IPS-20b (cell line): ENCODE measurements at regions not wholly inside any gene's neighbourhood (a gene's known extent, or its start where the extent isn't known, plus 50 kb on each side); places are given as distances from the start of the nearest gene placed in this dataset.
A peak's percentile ranks its signal among the peaks of the same experiment; 100 is the strongest.

Experiments used
- H3K27ac ChIP-seq: one replicate; pipeline ENCODE4 v1.5.1; 2013; ENCODE audit warnings: low read length
- H3K27me3 ChIP-seq: 2 replicates; pipeline ENCODE4 v1.6.1; 2013; ENCODE audit warnings: mild to moderate bottlenecking, low read length, inconsistent platforms; ENCODE audit not compliant: insufficient read depth
- H3K36me3 ChIP-seq: 2 replicates; pipeline ENCODE4 v1.6.1; 2013; ENCODE audit warnings: low read depth, mild to moderate bottlenecking, inconsistent platforms, low read length, moderate library complexity; ENCODE audit not compliant: insufficient read depth
- H3K4me1 ChIP-seq: 2 replicates; pipeline ENCODE4 v1.6.1; 2013; ENCODE audit warnings: mild to moderate bottlenecking, control low read depth, inconsistent platforms, low read length, moderate library complexity; ENCODE audit not compliant: insufficient read depth
- H3K4me3 ChIP-seq: 2 replicates; pipeline ENCODE4 v1.5.1; 2013; ENCODE audit warnings: mild to moderate bottlenecking, low read length, inconsistent platforms
- H3K9ac ChIP-seq: 2 replicates; pipeline ENCODE4 v1.6.1; 2013; ENCODE audit warnings: low read depth, mild to moderate bottlenecking, inconsistent platforms, low read length, moderate library complexity
- H3K9me3 ChIP-seq: 2 replicates; pipeline ENCODE4 v1.6.1; 2013; ENCODE audit warnings: mild to moderate bottlenecking, low read depth, low read length, inconsistent platforms; ENCODE audit not compliant: insufficient read depth

- H3K4me3 ChIP-seq, result no peak overlapping the region
Measured at GRCh38 chr10:113313722-113314121, 239.1 kb upstream of the HABP2 start.

GRCh38 chr10:113316506-113316905, 236.3 kb upstream of the HABP2 start:
- no peaks in the 10 kb centered on the region for H3K27me3 ChIP-seq
- no peak overlapping the region for H3K27ac ChIP-seq
- H3K4me3 ChIP-seq, result no peak overlapping the region
- no peaks in the 10 kb centered on the region for H3K4me1 ChIP-seq
- no peaks in the 10 kb centered on the region for H3K9me3 ChIP-seq
- H3K9ac ChIP-seq, result no peak overlapping the region
- H3K36me3 ChIP-seq, result no peaks in the 10 kb centered on the region

More at GRCh38 chr10:113313722-113314121, 239.1 kb upstream of the HABP2 start:
- Histone ChIP-seq H3K27ac (no peak overlapping the region), H3K9me3 (no peaks in the 10 kb centered on the region), H3K9ac (no peak overlapping the region), H3K36me3 (no peaks in the 10 kb centered on the region), H3K4me1 (peaks cover 8% of the 10 kb centered on the region; the same call in 1 of the 2 replicates), H3K27me3 (no peaks in the 10 kb centered on the region)

GRCh38 chr10:113317489-113317888, 235.4 kb upstream of the HABP2 start:
- Histone ChIP-seq H3K4me3 (no peak overlapping the region), H3K27me3 (no peaks in the 10 kb centered on the region), H3K9me3 (no peaks in the 10 kb centered on the region)

GRCh38 chr10:113319479-113319878, 233.4 kb upstream of the HABP2 start:
- Histone ChIP-seq H3K27me3 (no peaks in the 10 kb centered on the region), H3K4me1 (no peaks in the 10 kb centered on the region), H3K9me3 (no peaks in the 10 kb centered on the region), H3K36me3 (no peaks in the 10 kb centered on the region), H3K4me3 (no peak overlapping the region), H3K9ac (no peak overlapping the region), H3K27ac (no peak overlapping the region)

More at GRCh38 chr10:113317489-113317888, 235.4 kb upstream of the HABP2 start:
- Histone ChIP-seq H3K27ac (no peak overlapping the region), H3K9ac (no peak overlapping the region), H3K4me1 (no peaks in the 10 kb centered on the region), H3K36me3 (no peaks in the 10 kb centered on the region)

GRCh38 chr10:113320211-113320610, 232.6 kb upstream of the HABP2 start:
- Histone ChIP-seq H3K4me3 (no peak overlapping the region), H3K36me3 (no peaks in the 10 kb centered on the region), H3K27me3 (no peaks in the 10 kb centered on the region), H3K9me3 (no peaks in the 10 kb centered on the region), H3K9ac (no peak overlapping the region), H3K27ac (no peak overlapping the region), H3K4me1 (no peaks in the 10 kb centered on the region)

GRCh38 chr10:113320987-113321386, 231.9 kb upstream of the HABP2 start:
- Histone ChIP-seq H3K4me1 (peaks cover 5% of the 10 kb centered on the region; the same call in 1 of the 2 replicates), H3K4me3 (no peak overlapping the region), H3K9ac (no peak overlapping the region), H3K27ac (no peak overlapping the region), H3K9me3 (no peaks in the 10 kb centered on the region), H3K27me3 (no peaks in the 10 kb centered on the region), H3K36me3 (no peaks in the 10 kb centered on the region)

GRCh38 chr10:113322843-113323242, 230.0 kb upstream of the HABP2 start:
- Histone ChIP-seq H3K36me3 (no peaks in the 10 kb centered on the region), H3K4me1 (peaks cover 15% of the 10 kb centered on the region), H3K27ac (no peak overlapping the region), H3K9ac (no peak overlapping the region), H3K9me3 (no peaks in the 10 kb centered on the region), H3K27me3 (no peaks in the 10 kb centered on the region), H3K4me3 (no peak overlapping the region)

GRCh38 chr10:113323985-113324384, 228.9 kb upstream of the HABP2 start:
- Histone ChIP-seq H3K9ac (no peak overlapping the region), H3K9me3 (no peaks in the 10 kb centered on the region)

GRCh38 chr10:113326160-113327111, 226.4 kb upstream of the HABP2 start:
- H3K4me1 ChIP-seq, result peaks cover 15% of the 10 kb centered on the region
- H3K27ac ChIP-seq, result no peak overlapping the region
- H3K27me3 ChIP-seq, result no peaks in the 10 kb centered on the region
- H3K9me3 ChIP-seq, result no peaks in the 10 kb centered on the region
- no peak overlapping the region for H3K4me3 ChIP-seq
- peak overlapping the region; percentile 3; the same call in 1 of the 2 replicates for H3K9ac ChIP-seq
- H3K36me3 ChIP-seq, result no peaks in the 10 kb centered on the region

More at GRCh38 chr10:113323985-113324384, 228.9 kb upstream of the HABP2 start:
- H3K4me1 ChIP-seq, result peaks cover 15% of the 10 kb centered on the region
- H3K4me3 ChIP-seq, result no peak overlapping the region
- no peak overlapping the region for H3K27ac ChIP-seq
- no peaks in the 10 kb centered on the region for H3K27me3 ChIP-seq
- no peaks in the 10 kb centered on the region for H3K36me3 ChIP-seq

GRCh38 chr10:113329121-113329596, 223.7 kb upstream of the HABP2 start:
- H3K27me3 ChIP-seq, result no peaks in the 10 kb centered on the region
- H3K4me1 ChIP-seq, result peaks cover 15% of the 10 kb centered on the region
- H3K4me3 ChIP-seq, result no peak overlapping the region
- H3K27ac ChIP-seq, result no peak overlapping the region
- no peaks in the 10 kb centered on the region for H3K36me3 ChIP-seq
- peaks cover 2% of the 10 kb centered on the region; the same call in 1 of the 2 replicates for H3K9me3 ChIP-seq
- H3K9ac ChIP-seq, result no peak overlapping the region

GRCh38 chr10:113331961-113332360, 220.9 kb upstream of the HABP2 start:
- Histone ChIP-seq H3K27ac (no peak overlapping the region), H3K4me3 (no peak overlapping the region)

GRCh38 chr10:113333313-113333712, 219.5 kb upstream of the HABP2 start:
- no peak overlapping the region for H3K27ac ChIP-seq
- 0 out of 2 replicates have a peak, but pooled peaks cover 4% of the 10 kb centered on the region for H3K4me1 ChIP-seq
- H3K36me3 ChIP-seq, result no peaks in the 10 kb centered on the region
- peaks cover 5% of the 10 kb centered on the region; the same call in 1 of the 2 replicates for H3K9me3 ChIP-seq
- H3K27me3 ChIP-seq, result no peaks in the 10 kb centered on the region
- H3K4me3 ChIP-seq, result no peak overlapping the region
- H3K9ac ChIP-seq, result no peak overlapping the region

More at GRCh38 chr10:113331961-113332360, 220.9 kb upstream of the HABP2 start:
- Histone ChIP-seq H3K36me3 (no peaks in the 10 kb centered on the region), H3K9ac (no peak overlapping the region), H3K27me3 (no peaks in the 10 kb centered on the region), H3K4me1 (peaks cover 7% of the 10 kb centered on the region; the same call in 1 of the 2 replicates), H3K9me3 (peaks cover 5% of the 10 kb centered on the region; the same call in 1 of the 2 replicates)
